Esophagus squamous epithelium (tissue), 4 donors: ENCODE measurements at regions not wholly inside any gene's neighbourhood (a gene's known extent, or its start where the extent isn't known, plus 50 kb on each side); places are given as distances from the start of the nearest gene placed in this dataset.

Source experiments
- CTCF ChIP-seq, 6 experiments: fragments of 450-650 bp in 4 of 6; fragments of 200-600 bp in 2 of 6; sonication (generic) in 2 of 6; IDR thresholded peaks; one replicate each; pipeline ENCODE4 v1.5.1; 2016 to 2019; ENCODE audit warnings: antibody characterized with exemption in 6 of 6, mild to moderate bottlenecking in 4 of 6, moderate library complexity in 4 of 6
- POLR2A ChIP-seq, 4 donors: fragments of 450-650 bp; IDR thresholded peaks; one replicate each; pipeline ENCODE4 v1.6.1; 2017; ENCODE audit warnings: antibody characterized with exemption in 4 of 4, mild to moderate bottlenecking in 4 of 4, moderate library complexity in 3 of 4

- TF ChIP-seq POLR2A (IDR thresholded peaks at IDR 0.05) (no peak), CTCF (IDR thresholded peaks at IDR 0.05) (no peak)
Observed at GRCh38 chr13:55038230-55038629, 2009.6 kb downstream of the OLFM4 start.
